Mucosa of descending colon (tissue), 3 donors: ENCODE measurements at regions not wholly inside any gene's neighbourhood (a gene's known extent, or its start where the extent isn't known, plus 50 kb on each side); places are given as distances from the start of the nearest gene placed in this dataset.

ENCODE experiments used
- ATAC-seq: fragments of 200-7000 bp; cut with Tn5 transposase; one replicate; pipeline ENCODE4 v1.9.1; 2020; ENCODE audit warnings: mild to moderate bottlenecking, moderate library complexity
- DNase-seq, 3 donors: peaks; one replicate each; pipeline ENCODE4 v3.0.0-alpha.2; 2020
- H3K36me3 ChIP-seq: fragments of 200-600 bp; one replicate; pipeline ENCODE4 v1.8.0; 2021; ENCODE audit warnings: low read depth, mild to moderate bottlenecking
- H3K4me1 ChIP-seq: fragments of 200-600 bp; one replicate; pipeline ENCODE4 v1.8.0; 2021; ENCODE audit warnings: low read depth, mild to moderate bottlenecking
- H3K4me3 ChIP-seq: fragments of 200-600 bp; one replicate; pipeline ENCODE4 v1.8.0; 2021; ENCODE audit warnings: mild to moderate bottlenecking
- H3K9me3 ChIP-seq: fragments of 200-600 bp; one replicate; pipeline ENCODE4 v1.8.0; 2021; ENCODE audit warnings: mild to moderate bottlenecking
- intact Hi-C, 2 donors: fragments of 100-400 bp; cut with DNase I in 1 of 2; cut with micrococcal nuclease in 1 of 2; formaldehyde crosslinking; loops; one replicate each; pipeline versions ENCODE4 v1.11.0 to v1.11.1; 2022; cut with DNase I, micrococcal nuclease
- TF ChIP-seq, protein P1 (sequence below): fragments of 200-600 bp; IDR thresholded peaks from one replicate; pipeline ENCODE4 v1.8.0; 2022; ENCODE audit warnings: antibody characterized with exemption, mild to moderate bottlenecking
- donor health status: DM: no; HTN: no; CAD: no; lungs with moderate emphysema.
- donor health status: DM: no; HTN: no; CAD: no.
- donor health status: DM: no; HTN: yes; CAD: no.

DNA sequence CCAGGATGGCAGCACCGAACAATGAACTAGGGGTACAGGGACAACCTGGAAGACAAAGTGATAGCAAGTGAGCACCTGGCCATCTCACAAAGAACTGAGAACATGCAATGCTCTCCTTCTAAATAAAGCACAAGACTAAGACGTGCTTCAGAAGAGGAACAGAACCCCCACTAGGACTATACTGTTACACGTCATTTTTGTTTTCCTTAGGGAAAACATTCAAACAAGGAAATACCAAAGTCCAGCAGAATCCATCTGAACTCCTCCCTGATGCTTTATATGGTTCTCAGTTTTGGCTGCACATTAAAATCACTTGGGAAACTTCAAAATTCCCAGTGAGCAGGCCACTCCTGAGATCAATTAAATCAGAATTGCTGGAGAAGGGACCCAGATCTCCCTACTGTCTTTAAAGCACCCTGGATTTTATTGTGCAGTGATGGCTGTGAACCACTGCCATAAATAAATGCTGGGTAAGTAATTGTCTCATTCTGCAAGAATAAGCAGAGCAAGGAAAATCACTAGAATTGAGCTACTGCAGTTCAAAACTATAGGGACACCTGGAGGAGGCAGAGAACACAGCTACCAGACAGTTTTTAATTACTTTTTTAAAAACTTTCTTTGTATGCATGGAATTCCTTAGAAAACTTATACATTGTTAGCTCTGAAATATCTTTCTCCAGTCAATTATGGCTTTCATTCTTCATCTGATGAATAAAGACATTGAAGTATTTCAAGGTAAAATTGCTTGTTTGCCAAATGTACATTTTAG, 866.5 kb upstream of the GHITM start:
- H3K4me3 ChIP-seq: no peak overlapping the region
- no peaks in the 10 kb centered on the region for H3K36me3 ChIP-seq
- no peaks in the 10 kb centered on the region for H3K4me1 ChIP-seq
- ATAC-seq: no peak
- H3K9me3 ChIP-seq: peaks cover 6% of the 10 kb centered on the region
- no peak for DNase-seq
- TF ChIP-seq, protein P1, sequence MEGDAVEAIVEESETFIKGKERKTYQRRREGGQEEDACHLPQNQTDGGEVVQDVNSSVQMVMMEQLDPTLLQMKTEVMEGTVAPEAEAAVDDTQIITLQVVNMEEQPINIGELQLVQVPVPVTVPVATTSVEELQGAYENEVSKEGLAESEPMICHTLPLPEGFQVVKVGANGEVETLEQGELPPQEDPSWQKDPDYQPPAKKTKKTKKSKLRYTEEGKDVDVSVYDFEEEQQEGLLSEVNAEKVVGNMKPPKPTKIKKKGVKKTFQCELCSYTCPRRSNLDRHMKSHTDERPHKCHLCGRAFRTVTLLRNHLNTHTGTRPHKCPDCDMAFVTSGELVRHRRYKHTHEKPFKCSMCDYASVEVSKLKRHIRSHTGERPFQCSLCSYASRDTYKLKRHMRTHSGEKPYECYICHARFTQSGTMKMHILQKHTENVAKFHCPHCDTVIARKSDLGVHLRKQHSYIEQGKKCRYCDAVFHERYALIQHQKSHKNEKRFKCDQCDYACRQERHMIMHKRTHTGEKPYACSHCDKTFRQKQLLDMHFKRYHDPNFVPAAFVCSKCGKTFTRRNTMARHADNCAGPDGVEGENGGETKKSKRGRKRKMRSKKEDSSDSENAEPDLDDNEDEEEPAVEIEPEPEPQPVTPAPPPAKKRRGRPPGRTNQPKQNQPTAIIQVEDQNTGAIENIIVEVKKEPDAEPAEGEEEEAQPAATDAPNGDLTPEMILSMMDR: no peak
- intact Hi-C loops: no loop called here

DNA sequence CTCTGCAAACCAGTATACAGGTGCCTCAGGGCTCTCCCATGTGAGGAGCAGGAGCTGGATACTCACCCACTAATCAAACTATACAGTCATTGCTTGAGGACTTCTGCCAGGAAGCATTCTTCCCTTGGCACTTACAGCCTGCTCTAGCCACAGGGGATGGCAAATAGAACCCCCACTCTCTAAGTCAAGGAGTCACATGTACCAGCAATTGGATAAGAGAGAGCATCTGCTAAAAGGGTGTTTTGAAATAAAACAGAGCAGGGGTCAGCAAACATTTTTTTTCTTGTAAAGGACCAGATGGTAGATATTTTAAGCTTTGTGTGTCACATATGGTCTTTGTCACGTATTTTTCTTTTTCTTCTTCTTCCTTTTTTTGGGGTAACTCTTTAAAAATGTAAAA, 865.2 kb upstream of the GHITM start:
- Histone ChIP-seq H3K4me3 (no peak overlapping the region), H3K4me1 (no peaks in the 10 kb centered on the region), H3K9me3 (peaks cover 4% of the 10 kb centered on the region), H3K36me3 (no peaks in the 10 kb centered on the region)
- TF ChIP-seq, protein P1: no peak
- DNase-seq: no peak
- intact Hi-C loops: no loop called here
- ATAC-seq: no peak

DNA sequence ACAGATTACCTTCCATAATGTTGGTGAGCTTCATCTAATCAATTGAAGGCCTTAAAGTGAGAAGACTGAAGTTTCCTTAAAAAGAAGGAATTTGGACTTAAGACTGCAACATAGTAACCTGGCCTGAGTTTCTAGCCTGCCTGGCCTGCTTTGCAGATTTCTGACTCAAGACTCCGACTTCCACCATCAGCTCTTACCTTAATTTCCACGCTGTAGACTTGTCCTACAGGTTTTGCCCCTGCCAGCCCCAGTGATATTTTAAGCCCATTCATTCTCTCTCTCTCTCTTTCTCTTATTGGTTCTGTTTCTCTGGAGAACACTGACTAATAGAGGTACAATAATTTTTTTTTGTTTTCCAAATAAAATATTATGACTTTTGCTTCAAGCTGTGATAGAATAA, 862.3 kb upstream of the GHITM start:
- no peak for DNase-seq
- ATAC-seq: no peak
- Histone ChIP-seq H3K4me3 (no peak overlapping the region), H3K4me1 (no peaks in the 10 kb centered on the region), H3K9me3 (peaks cover 5% of the 10 kb centered on the region), H3K36me3 (no peaks in the 10 kb centered on the region)
- intact Hi-C loops: no loop called here
- TF ChIP-seq, protein P1: no peak

DNA sequence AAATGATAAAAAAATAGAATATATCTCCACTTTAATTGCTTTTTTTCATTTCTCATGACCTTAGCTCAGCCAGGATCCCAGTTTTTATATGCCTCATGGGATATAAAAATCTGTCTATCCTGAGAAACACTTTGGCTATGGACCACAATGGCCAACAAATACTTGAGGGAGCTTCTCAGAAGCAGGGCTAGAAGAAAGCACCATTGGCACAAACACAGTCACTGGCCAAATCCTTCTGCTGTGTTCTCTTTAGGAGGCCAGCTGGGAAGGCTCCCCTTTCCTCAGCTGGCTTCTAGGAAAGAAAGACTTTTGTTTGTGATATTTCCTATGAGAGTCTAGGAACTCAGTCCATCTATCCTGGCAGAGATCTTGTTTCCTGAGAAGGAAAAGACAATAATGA, 856.2 kb upstream of the GHITM start:
- DNase-seq (no peak), ATAC-seq (no peak)
- peaks cover 18% of the 10 kb centered on the region for H3K9me3 ChIP-seq
- intact Hi-C loops: no loop called here
- TF ChIP-seq, protein P1: no peak
- H3K36me3 ChIP-seq: no peaks in the 10 kb centered on the region
- no peaks in the 10 kb centered on the region for H3K4me1 ChIP-seq
- H3K4me3 ChIP-seq: no peak overlapping the region

DNA sequence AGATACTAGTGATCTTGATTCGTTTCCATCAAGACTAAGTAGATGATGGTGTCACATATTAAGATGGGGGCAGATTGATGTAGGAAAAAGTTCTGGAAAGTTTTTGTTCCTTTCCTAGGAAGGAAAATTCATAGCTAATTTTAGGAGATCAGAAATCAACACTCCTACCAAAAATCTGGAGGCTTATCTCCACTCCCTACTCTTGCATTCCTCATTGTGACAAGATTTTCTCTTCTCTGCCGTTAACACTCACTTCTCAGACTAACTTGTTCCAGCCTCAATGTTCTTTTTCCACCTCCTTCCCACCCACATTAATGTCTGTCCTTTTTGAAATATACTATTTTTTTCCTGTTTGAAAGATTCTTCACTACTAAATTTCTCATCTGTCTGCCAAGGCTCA, 851.9 kb upstream of the GHITM start:
- peaks cover 13% of the 10 kb centered on the region for H3K9me3 ChIP-seq
- no peak for DNase-seq
- intact Hi-C loops: no loop called here
- H3K4me3 ChIP-seq: no peak overlapping the region
- no peaks in the 10 kb centered on the region for H3K36me3 ChIP-seq
- no peaks in the 10 kb centered on the region for H3K4me1 ChIP-seq
- TF ChIP-seq, protein P1: no peak
- no peak for ATAC-seq

DNA sequence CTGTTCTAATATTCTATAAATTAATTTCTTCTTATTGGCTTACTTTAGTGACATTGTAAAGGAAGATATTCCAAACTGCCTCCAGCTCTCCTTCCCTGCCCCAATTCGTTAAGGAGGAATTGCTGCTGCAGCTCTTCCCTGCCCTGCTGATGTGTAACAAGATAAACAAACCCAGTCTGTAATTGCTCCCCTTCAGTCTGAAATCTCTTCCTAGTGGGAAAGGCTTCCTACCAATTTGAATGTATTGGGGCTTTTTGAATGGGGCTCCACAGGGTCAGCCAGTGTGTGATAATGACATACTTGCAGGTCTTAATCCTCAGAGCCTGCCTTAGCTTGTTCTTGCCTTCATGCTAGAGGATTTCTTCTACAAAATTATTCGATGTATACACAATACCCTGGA, 849.9 kb upstream of the GHITM start:
- Histone ChIP-seq H3K36me3 (no peaks in the 10 kb centered on the region), H3K9me3 (peaks cover 14% of the 10 kb centered on the region), H3K4me3 (no peak overlapping the region), H3K4me1 (no peaks in the 10 kb centered on the region)
- intact Hi-C loops: no loop called here
- no peak for DNase-seq
- TF ChIP-seq, protein P1: no peak
- no peak for ATAC-seq
